ENCODE measurements at regions not wholly inside any gene's neighbourhood (a gene's known extent, or its start where the extent isn't known, plus 50 kb on each side); places are given as distances from the start of the nearest gene placed in this dataset.

GRCh38 chr22:19625331-19626041 lies 88.8 kb upstream of the SEPTIN5 start:
- intact Hi-C loops (cut with micrococcal nuclease) = no loop called here
- Histone ChIP-seq H3K4me3 (replicated peaks in 1 of 3; ENCODE audit: insufficient read depth in 1 of 3, low read depth in 1 of 3, low read length in 3 of 3) (no peak overlapping the region), H3K27ac (ENCODE audit: insufficient read depth, low read depth, low read length) (no peak overlapping the region), H2AFZ (ENCODE audit: low read depth, low read length) (no peak overlapping the region), H3K9me1 (replicated peaks; ENCODE audit: control insufficient read depth, extremely low read depth, insufficient read depth, low read length) (no peaks in the 10 kb centered on the region), H4K20me1 (replicated peaks; ENCODE audit: control insufficient read depth, extremely low read depth, insufficient read depth, low read length) (no peaks in the 10 kb centered on the region), H3K9me3 (replicated peaks; ENCODE audit: control insufficient read depth, insufficient read depth, low read length) (no peaks in the 10 kb centered on the region), H3K4me2 (ENCODE audit: insufficient read depth, low read length) (no peak overlapping the region), H3K79me2 (ENCODE audit: control insufficient read depth, insufficient read depth, low read length) (no peaks in the 10 kb centered on the region), H3K36me3 (ENCODE audit: control insufficient read depth in 2 of 2, extremely low read depth in 1 of 2, insufficient read depth in 2 of 2, low read length in 2 of 2) (no peaks in the 10 kb centered on the region), H3K27me3 (ENCODE audit: control insufficient read depth in 2 of 2, insufficient read depth in 2 of 2, low read length in 2 of 2) (no peaks in the 10 kb centered on the region), H3K9ac (replicated peaks; ENCODE audit: extremely low read depth, insufficient read depth, low read length) (no peak overlapping the region), H3K4me1 (ENCODE audit: control insufficient read depth, extremely low read depth, insufficient read depth, low read length) (peaks cover 20% of the 10 kb centered on the region)
- FAIRE-seq = no peak
- ChIA-PET POLR2A (no interaction called here), CTCF (interaction anchor here (7.8 kb wide), 1 partner anchor 130 kb away, joined by 358 read pairs; no protein-coding TSS in a partner anchor)
- dilution Hi-C loops (cut with MboI; ENCODE audit: extremely low pct_ligation_motif_present, low sequenced_read_pairs) = no loop called here
- no peak for DNase-seq (ENCODE audit: low read depth, low spot score)
- no peak for TF ChIP-seq EZH2 (IDR thresholded peaks at IDR 0.05; ENCODE audit: borderline replicate concordance, low read depth, low read length, severe bottlenecking)
- TF ChIP-seq GATA2 (IDR thresholded peaks at IDR 0.05; ENCODE audit: insufficient read depth, insufficient read length, low read depth, low read length) = no peak
- TF ChIP-seq CTCF (IDR thresholded peaks at IDR 0.05; ENCODE audit: extremely low read depth in 1 of 2, insufficient read depth in 1 of 2, low read depth in 1 of 2, low read length in 2 of 2) = no peak
- no peak for TF ChIP-seq MYC (IDR thresholded peaks at IDR 0.05; ENCODE audit: low read depth, low read length)
- no peak for TF ChIP-seq POLR2A (IDR thresholded peaks at IDR 0.05; ENCODE audit: low read depth, low read length)
- TF ChIP-seq FOS (IDR thresholded peaks at IDR 0.05; ENCODE audit: borderline replicate concordance, insufficient read depth, low read length) = no peak
- no peak for TF ChIP-seq MAX (IDR thresholded peaks at IDR 0.05; ENCODE audit: insufficient read depth, insufficient read length)
- no peak for TF ChIP-seq JUN (IDR thresholded peaks at IDR 0.05; ENCODE audit: borderline replicate concordance, insufficient read depth, insufficient read length, low read depth)
- no peak for TF ChIP-seq POLR2AphosphoS5 (IDR thresholded peaks at IDR 0.05; ENCODE audit: insufficient read depth, low read depth, low read length)
- BruUV-seq (replicated peaks) = no TSS peak
